B cell (primary cell): ENCODE measurements at regions not wholly inside any gene's neighbourhood (a gene's known extent, or its start where the extent isn't known, plus 50 kb on each side); places are given as distances from the start of the nearest gene placed in this dataset.

Experiments
- ATAC-seq: fragments of 200-7000 bp; cut with Tn5 transposase; one replicate; pipeline ENCODE4 v1.10.0; 2021; ENCODE audit warnings: low read depth, mild to moderate bottlenecking, moderate number of reproducible peaks, moderate library complexity
- CTCF ChIA-PET: fragments of 350-600 bp; sonication (Branson Sonifier 250); formaldehyde crosslinking; loops from one replicate; lab custom pipeline; 2021; ENCODE audit warnings: antibody characterized with exemption, inconsistent platforms; lab: Charles Lee
- POLR2A ChIA-PET: fragments of 350-600 bp; sonication (Branson Sonifier 250); formaldehyde crosslinking; loops from one replicate; lab custom pipeline; 2021; ENCODE audit warnings: antibody characterized with exemption; lab: Charles Lee
- DNase-seq: peaks from one replicate; pipeline ENCODE4 v3.0.0; 2013
- H2AFZ ChIP-seq: 2 replicates; pipeline ENCODE4 v1.6.1; 2012; ENCODE audit warnings: mild to moderate bottlenecking, low read depth, low read length; ENCODE audit not compliant: insufficient read depth, poor library complexity, severe bottlenecking
- H3K27ac ChIP-seq, 2 donors: 1 replicate in 1 of 2; 2 replicates in 1 of 2; pipeline ENCODE4 v1.5.1; 2012 to 2013; ENCODE audit warnings: low read length in 2 of 2, mild to moderate bottlenecking in 2 of 2, moderate library complexity in 1 of 2
- H3K27me3 ChIP-seq, 4 experiments: fragments of 200-600 bp in 1 of 4; sonication (generic) in 1 of 4; replicated peaks in 1 of 4; 1 replicate in 2 of 4; 2 replicates in 2 of 4; pipeline versions ENCODE4 v1.6.1 to v1.7.0; 2013 to 2016; ENCODE audit warnings: low read length in 3 of 4, mild to moderate bottlenecking in 2 of 4, mixed read lengths in 1 of 4, moderate library complexity in 1 of 4; ENCODE audit not compliant: insufficient read depth in 4 of 4, control insufficient read depth in 3 of 4; ENCODE audit errors: control extremely low read depth in 1 of 4
- H3K36me3 ChIP-seq, 2 experiments: replicated peaks in 1 of 2; 1 replicate in 1 of 2; 2 replicates in 1 of 2; pipeline versions ENCODE4 v1.6.1 to v1.7.1; 2013; ENCODE audit warnings: low read length in 1 of 2; ENCODE audit not compliant: insufficient read depth in 2 of 2, control insufficient read depth in 1 of 2; ENCODE audit errors: control extremely low read depth in 1 of 2, extremely low read depth in 1 of 2
- H3K4me1 ChIP-seq, 2 donors: fragments of 200-600 bp in 1 of 2; sonication (generic) in 1 of 2; 1 replicate in 1 of 2; 2 replicates in 1 of 2; pipeline versions ENCODE4 v1.5.1 to v1.6.1; 2013 to 2017; ENCODE audit warnings: low read length in 2 of 2; ENCODE audit not compliant: control insufficient read depth in 2 of 2, insufficient read depth in 2 of 2
- H3K4me2 ChIP-seq: replicated peaks from 2 replicates; pipeline ENCODE3; 2012; ENCODE audit warnings: mild to moderate bottlenecking, low read depth, low read length; ENCODE audit not compliant: poor library complexity, severe bottlenecking
- H3K4me3 ChIP-seq, 5 experiments: fragments of 200-600 bp in 1 of 5; sonication (generic) in 1 of 5; 1 replicate in 3 of 5; 2 replicates in 2 of 5; pipeline versions ENCODE4 v1.5.1 to v1.7.0; 2011 to 2016; ENCODE audit warnings: low read length in 4 of 5, mild to moderate bottlenecking in 4 of 5, low read depth in 2 of 5, control low read depth in 1 of 5, moderate library complexity in 1 of 5; ENCODE audit not compliant: insufficient read depth in 1 of 5; ENCODE audit errors: control extremely low read depth in 1 of 5, extremely low read depth in 1 of 5
- H3K79me2 ChIP-seq: fragments of 200-600 bp; sonication (generic); one replicate; pipeline ENCODE4 v1.6.0; 2016; ENCODE audit warnings: low read length; ENCODE audit not compliant: control insufficient read depth, insufficient read depth
- H3K9ac ChIP-seq: fragments of 200-600 bp; sonication (generic); 2 replicates; pipeline ENCODE4 v1.6.1; 2017; ENCODE audit warnings: mild to moderate bottlenecking, low read length, moderate library complexity
- H3K9me3 ChIP-seq, 3 donors: one replicate each; pipeline versions ENCODE4 v1.6.1 to v1.7.1; 2013; ENCODE audit warnings: low read length in 2 of 3; ENCODE audit not compliant: control insufficient read depth in 2 of 3, insufficient read depth in 1 of 3; ENCODE audit errors: control extremely low read depth in 1 of 3
- H4K20me1 ChIP-seq: 2 replicates; pipeline ENCODE4 v1.6.0; 2012; ENCODE audit warnings: mild to moderate bottlenecking, low read length; ENCODE audit not compliant: insufficient read depth, control insufficient read depth, poor library complexity, severe bottlenecking
- H3K27ac Mint-ChIP-seq: one replicate; pipeline ENCODE4 v1.8.0; 2021; ENCODE audit warnings: mixed read lengths
- H3K27me3 Mint-ChIP-seq: one replicate; pipeline ENCODE4 v1.8.0; 2021; ENCODE audit warnings: mixed read lengths
- H3K4me1 Mint-ChIP-seq: one replicate; pipeline ENCODE4 v1.8.0; 2021; ENCODE audit warnings: mixed read lengths
- H3K4me3 Mint-ChIP-seq: one replicate; pipeline ENCODE4 v1.8.0; 2021; ENCODE audit warnings: mixed read lengths
- H3K9me3 Mint-ChIP-seq: one replicate; pipeline ENCODE4 v1.8.0; 2022; ENCODE audit warnings: mixed read lengths; ENCODE audit not compliant: insufficient read depth
- CTCF ChIP-seq: fragments of 200-600 bp; IDR thresholded peaks from one replicate; pipeline ENCODE4 v1.8.0; 2022; ENCODE audit warnings: antibody characterized with exemption, mild to moderate bottlenecking
- EZH2 ChIP-seq: IDR thresholded peaks from 2 replicates; pipeline ENCODE4 v1.6.1; 2012; ENCODE audit warnings: borderline replicate concordance, low read depth, mild to moderate bottlenecking, moderate library complexity, low read length; ENCODE audit not compliant: insufficient read depth, poor library complexity, severe bottlenecking
- WGBS: methylation state at CpG from one replicate; pipeline ENCODE4 v1.1.5; 2013; ENCODE audit warnings: missing lambda C conversion rate; ENCODE audit not compliant: insufficient coverage; 5-methylcytosine and 5-hydroxymethylcytosine counted together
- intact Hi-C: fragments of 100-400 bp; cut with micrococcal nuclease; formaldehyde crosslinking; loops from one replicate; pipeline ENCODE4 v1.10.0; 2022

- TF ChIP-seq CTCF: no peak
- no peak for TF ChIP-seq EZH2
- intact Hi-C loops: no loop called here
- no peaks in the 10 kb centered on the region for H3K9me3 Mint-ChIP-seq
- peak; percentile 15 for DNase-seq
- Histone ChIP-seq H2AFZ (no peak overlapping the region), H3K36me3 (no peaks in the 10 kb centered on the region), H3K4me3 (no peak overlapping the region), H4K20me1 (no peaks in the 10 kb centered on the region), H3K4me2 (no peak overlapping the region), H3K79me2 (no peaks in the 10 kb centered on the region), H3K9ac (no peak overlapping the region), H3K27ac (no peak overlapping the region), H3K4me1 (peaks cover 42 to 54% of the 10 kb centered on the region in 2 donors), H3K9me3 (peaks cover 0 to 9% (median 0%) of the 10 kb centered on the region in 3 donors), H3K27me3 (peaks cover 0 to 68% (median 35%) of the 10 kb centered on the region in 4 experiments)
- H3K27me3 Mint-ChIP-seq: peaks cover 71% of the 10 kb centered on the region
- CTCF ChIA-PET: no interaction called here
- H3K4me1 Mint-ChIP-seq: peaks cover 55% of the 10 kb centered on the region
- H3K4me3 Mint-ChIP-seq: peak overlapping the region; percentile 64
- 68% methylated on average over 15 of the region's 15 CpGs for WGBS
- POLR2A ChIA-PET: no interaction called here
- no peak for ATAC-seq
- no peak overlapping the region for H3K27ac Mint-ChIP-seq
These were observed 167.8 kb upstream of the ZNF337 start for GRCh38 chr20:25864326-25864962.

GRCh38 chr20:25863536-25864325 is 167.1 kb upstream of the ZNF337 start:
- Histone ChIP-seq H3K27me3 (peaks cover 0 to 75% (median 39%) of the 10 kb centered on the region in 4 experiments), H3K4me1 (peaks cover 43 to 61% of the 10 kb centered on the region in 2 donors), H3K36me3 (no peaks in the 10 kb centered on the region), H3K9ac (peak overlapping the region; percentile 55), H4K20me1 (no peaks in the 10 kb centered on the region), H3K79me2 (no peaks in the 10 kb centered on the region), H3K9me3 (peaks cover 0 to 12% (median 0%) of the 10 kb centered on the region in 3 donors), H3K27ac (no peak overlapping the region), H2AFZ (peak overlapping the region; percentile 42), H3K4me3 (peak overlapping the region in 4 of 5 experiments; percentile 15 to 45 (median 37)), H3K4me2 (peak overlapping the region; percentile 75)
- DNase-seq (no peak), ATAC-seq (no peak)
- intact Hi-C loops: no loop called here
- peaks cover 61% of the 10 kb centered on the region for H3K4me1 Mint-ChIP-seq
- peak overlapping the region; percentile 15 for H3K27ac Mint-ChIP-seq
- H3K27me3 Mint-ChIP-seq: peaks cover 69% of the 10 kb centered on the region
- no peak for TF ChIP-seq CTCF
- TF ChIP-seq EZH2: no peak
- ChIA-PET POLR2A (no interaction called here), CTCF (no interaction called here)
- peak overlapping the region; percentile 79 for H3K4me3 Mint-ChIP-seq
- H3K9me3 Mint-ChIP-seq: no peaks in the 10 kb centered on the region
- WGBS: 47% methylated on average over 21 of the region's 21 CpGs
